ENCODE measurements at regions not wholly inside any gene's neighbourhood (a gene's known extent, or its start where the extent isn't known, plus 50 kb on each side); places are given as distances from the start of the nearest gene placed in this dataset.
"Not testable (repeated sequence)": the region's sequence is repeated elsewhere in the genome, so short reads cannot be mapped to it uniquely, and the experiment has no call there.

GRCh38 chr12:91493308-91493707 is 310.7 kb upstream of the DCN start:
- no peak for DNase-seq

- DNase-seq, result no peak
These were observed 310.0 kb upstream of the DCN start for GRCh38 chr12:91492648-91493047.

GRCh38 chr12:91490667-91491311 is 308.2 kb upstream of the DCN start:
- DNase-seq, result no peak

GRCh38 chr12:91483471-91483985 is 300.9 kb upstream of the DCN start:
- no peak for DNase-seq

GRCh38 chr12:91482231-91482630 is 299.6 kb upstream of the DCN start:
- DNase-seq, result no peak

- no peak for DNase-seq
These were observed 295.9 kb upstream of the DCN start for GRCh38 chr12:91478500-91478899.

- DNase-seq, result no peak
These were observed 285.1 kb upstream of the DCN start for GRCh38 chr12:91467686-91468085.

GRCh38 chr12:91461061-91461460 is 278.4 kb upstream of the DCN start:
- no peak for DNase-seq

- no peak for DNase-seq
These were observed 277.9 kb upstream of the DCN start for GRCh38 chr12:91460469-91460868.

GRCh38 chr12:91455321-91455720 is 272.7 kb upstream of the DCN start:
- DNase-seq, result no peak

- no peak for DNase-seq
These were observed 271.6 kb upstream of the DCN start for GRCh38 chr12:91454179-91454578.

GRCh38 chr12:91452464-91452863 is 269.8 kb upstream of the DCN start:
- DNase-seq, result not testable (repeated sequence)

- DNase-seq, result no peak
These were observed 259.7 kb upstream of the DCN start for GRCh38 chr12:91441993-91442952.

GRCh38 chr12:91441246-91441645 is 258.6 kb upstream of the DCN start:
- DNase-seq, result no peak

GRCh38 chr12:91434081-91434480 is 251.5 kb upstream of the DCN start:
- DNase-seq, result no peak

GRCh38 chr12:91432755-91433154 is 250.1 kb upstream of the DCN start:
- no peak for DNase-seq

GRCh38 chr12:91432089-91432488 is 249.5 kb upstream of the DCN start:
- no peak for DNase-seq

- no peak for DNase-seq
These were observed 241.9 kb upstream of the DCN start for GRCh38 chr12:91424506-91424905.

GRCh38 chr12:91423693-91424050 is 241.1 kb upstream of the DCN start:
- no peak for DNase-seq

- no peak for DNase-seq
These were observed 240.4 kb upstream of the DCN start for GRCh38 chr12:91422811-91423692.

GRCh38 chr12:91422127-91422526 is 239.5 kb upstream of the DCN start:
- DNase-seq, result no peak

- DNase-seq, result no peak
These were observed 237.2 kb upstream of the DCN start for GRCh38 chr12:91419809-91420208.
